ENCODE measurements at regions not wholly inside any gene's neighbourhood (a gene's known extent, or its start where the extent isn't known, plus 50 kb on each side); places are given as distances from the start of the nearest gene placed in this dataset.

GRCh38 chr1:10848109-10848684, 51.8 kb upstream of the CASZ1 start:
- no peak for DNase-seq (ENCODE audit: low read depth)
- H3K4me3 ChIP-seq (replicated peaks; ENCODE audit: low read depth, low read length): no peak overlapping the region
- no peak for TF ChIP-seq CTCF (IDR thresholded peaks at IDR 0.05; ENCODE audit: low read length, missing control alignments)

GRCh38 chr1:10850026-10850425, 53.6 kb upstream of the CASZ1 start:
- no peak for TF ChIP-seq CTCF (IDR thresholded peaks at IDR 0.05; ENCODE audit: low read length, missing control alignments)
- H3K4me3 ChIP-seq (replicated peaks; ENCODE audit: low read depth, low read length): no peak overlapping the region
- no peak for DNase-seq (ENCODE audit: low read depth)

- TF ChIP-seq CTCF (IDR thresholded peaks at IDR 0.05; ENCODE audit: low read length, missing control alignments): no peak
- H3K4me3 ChIP-seq (replicated peaks; ENCODE audit: low read depth, low read length): no peak overlapping the region
- DNase-seq (ENCODE audit: low read depth): no peak
These were observed 54.9 kb upstream of the CASZ1 start for GRCh38 chr1:10851024-10852013.

- H3K4me3 ChIP-seq (replicated peaks; ENCODE audit: low read depth, low read length): no peak overlapping the region
- TF ChIP-seq CTCF (IDR thresholded peaks at IDR 0.05; ENCODE audit: low read length, missing control alignments): no peak
- DNase-seq (ENCODE audit: low read depth): no peak
These were observed 55.6 kb upstream of the CASZ1 start for GRCh38 chr1:10852018-10852417.

- DNase-seq (ENCODE audit: low read depth): no peak
- TF ChIP-seq CTCF (IDR thresholded peaks at IDR 0.05; ENCODE audit: low read length, missing control alignments): no peak
- H3K4me3 ChIP-seq (replicated peaks; ENCODE audit: low read depth, low read length): no peak overlapping the region
These were observed 56.0 kb upstream of the CASZ1 start for GRCh38 chr1:10852486-10852885.

GRCh38 chr1:10852998-10853520, 56.6 kb upstream of the CASZ1 start:
- DNase-seq (ENCODE audit: low read depth): no peak
- H3K4me3 ChIP-seq (replicated peaks; ENCODE audit: low read depth, low read length): no peak overlapping the region

More at GRCh38 chr1:10852998-10853520, 56.6 kb upstream of the CASZ1 start:
- no peak for TF ChIP-seq CTCF (IDR thresholded peaks at IDR 0.05; ENCODE audit: low read length, missing control alignments)

Data from fibroblast of pulmonary artery (primary cell).